ENCODE measurements at regions not wholly inside any gene's neighbourhood (a gene's known extent, or its start where the extent isn't known, plus 50 kb on each side); places are given as distances from the start of the nearest gene placed in this dataset.

DNA sequence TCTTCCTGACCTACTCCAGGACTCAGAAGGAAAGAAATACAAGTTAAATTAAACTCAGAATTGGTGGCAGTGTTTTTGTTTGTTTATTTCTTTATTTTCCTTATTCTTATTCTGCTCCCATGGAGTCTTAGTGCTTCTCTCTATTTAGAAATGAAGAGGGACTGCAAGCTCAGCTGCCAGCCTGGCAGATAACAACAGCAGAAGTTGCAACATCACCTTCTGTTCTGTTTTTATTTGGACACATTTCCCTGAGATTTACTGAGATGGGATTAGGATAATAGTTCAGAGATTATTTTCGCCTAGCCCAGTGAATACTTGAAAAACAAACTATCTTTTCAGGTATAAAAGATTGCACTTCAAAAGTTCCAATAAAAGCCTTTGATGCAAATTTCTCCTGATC is 70.4 kb upstream of the DTNA start:
- DNase-seq (ENCODE audit: low read depth in 2 of 2), result no peak

- DNase-seq (ENCODE audit: low read depth in 2 of 2), result no peak
Measured at GRCh38 chr18:34640276-34640675, 69.8 kb upstream of the DTNA start.

DNA sequence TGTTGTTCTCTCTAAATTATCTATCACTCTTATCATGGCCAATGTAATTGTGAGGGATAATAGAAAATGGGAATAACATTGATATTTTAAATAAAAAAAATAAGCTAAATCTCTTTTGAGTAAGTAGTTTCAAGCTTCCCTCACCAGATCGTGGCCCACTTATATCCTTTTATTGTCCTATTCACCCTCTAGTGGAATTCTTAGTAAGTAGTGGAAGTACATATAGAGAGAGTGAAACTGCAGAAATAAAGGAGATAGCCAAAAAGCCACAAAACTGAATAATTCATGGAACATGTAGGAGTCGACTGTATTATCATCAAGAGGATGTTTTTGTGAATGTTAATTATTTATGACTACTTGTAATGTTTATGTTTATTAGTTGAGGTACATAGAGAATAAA is 66.1 kb upstream of the DTNA start:
- DNase-seq (ENCODE audit: low read depth in 2 of 2), result no peak

DNA sequence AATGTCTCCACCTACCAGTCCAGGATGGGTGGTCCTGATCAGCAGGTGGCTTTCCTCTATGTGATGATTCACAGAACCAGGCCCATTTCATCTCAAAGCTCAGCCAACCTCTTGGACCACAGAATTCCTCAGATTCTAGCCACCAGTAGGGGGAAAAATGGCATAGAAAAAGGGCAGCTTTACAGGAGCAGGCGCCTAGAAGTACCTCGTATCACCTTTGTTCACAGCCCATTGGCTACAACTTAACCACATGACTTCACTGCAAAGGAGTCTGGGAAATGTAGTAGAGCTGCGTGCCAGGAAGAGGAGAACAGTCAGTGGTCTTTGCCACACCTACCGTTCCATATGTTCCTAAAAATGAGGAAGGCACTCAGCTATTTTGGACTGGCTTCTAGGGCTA is 62.8 kb upstream of the DTNA start:
- DNase-seq (ENCODE audit: low read depth in 2 of 2), result no peak

DNA sequence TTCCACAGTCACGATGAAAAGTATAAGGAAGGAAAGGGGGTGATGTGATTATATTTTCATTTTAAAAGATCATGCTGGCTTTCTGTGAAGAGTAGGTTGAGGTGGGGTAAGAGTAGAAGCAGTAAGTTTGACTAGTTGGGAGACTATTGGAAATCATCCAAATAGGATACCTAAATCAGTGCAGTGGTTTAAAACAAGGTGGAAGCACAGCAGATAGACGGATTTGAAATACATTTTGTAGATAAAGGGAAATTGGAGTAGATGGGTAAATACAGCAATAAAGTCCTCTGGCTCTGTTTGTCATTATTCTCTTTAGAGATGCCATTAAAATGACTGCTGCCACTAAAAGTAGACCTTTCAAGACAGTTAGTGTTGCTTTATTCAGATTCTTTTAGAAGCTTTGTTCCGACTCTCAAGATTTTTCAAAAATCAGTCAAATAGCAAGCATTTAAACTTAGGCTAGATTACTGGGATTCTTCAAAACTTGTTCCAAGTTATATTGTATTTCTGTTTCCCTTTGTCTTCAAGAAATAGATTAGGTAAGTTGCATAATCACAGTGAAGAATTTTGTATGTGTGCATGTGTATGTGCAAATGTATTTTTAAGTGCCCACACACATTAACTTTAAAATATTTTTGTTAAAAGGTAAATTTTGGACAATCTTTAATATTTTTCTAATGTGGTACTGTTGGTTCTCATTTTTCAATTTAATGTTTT is 61.7 kb upstream of the DTNA start:
- DNase-seq (ENCODE audit: low read depth in 2 of 2), result no peak

GRCh38 chr18:34649080-34649479 is 61.0 kb upstream of the DTNA start:
- no peak for DNase-seq (ENCODE audit: low read depth in 2 of 2)

DNA sequence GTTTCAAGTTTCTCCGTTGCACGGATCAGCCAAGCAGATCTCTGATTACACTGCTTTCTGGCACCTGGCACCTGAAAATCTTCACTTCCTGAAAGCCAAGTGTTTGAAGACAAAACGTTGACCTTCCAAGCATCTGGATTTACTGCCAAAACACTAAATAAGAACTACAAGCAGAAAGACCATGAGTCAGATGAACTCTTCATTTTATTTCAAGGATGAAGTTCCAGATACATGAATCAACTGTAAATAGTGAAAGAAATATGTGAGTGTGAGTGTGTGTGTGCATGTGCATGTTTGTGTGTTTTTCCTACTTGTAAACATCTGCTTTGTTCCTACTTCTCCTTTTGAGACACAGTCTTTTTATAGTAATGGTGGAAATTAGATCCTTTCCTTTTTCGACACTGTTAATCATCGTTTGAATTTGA is 60.0 kb upstream of the DTNA start:
- DNase-seq (ENCODE audit: low read depth in 2 of 2), result peak in 1 of 2 donors; percentile 9

DNA sequence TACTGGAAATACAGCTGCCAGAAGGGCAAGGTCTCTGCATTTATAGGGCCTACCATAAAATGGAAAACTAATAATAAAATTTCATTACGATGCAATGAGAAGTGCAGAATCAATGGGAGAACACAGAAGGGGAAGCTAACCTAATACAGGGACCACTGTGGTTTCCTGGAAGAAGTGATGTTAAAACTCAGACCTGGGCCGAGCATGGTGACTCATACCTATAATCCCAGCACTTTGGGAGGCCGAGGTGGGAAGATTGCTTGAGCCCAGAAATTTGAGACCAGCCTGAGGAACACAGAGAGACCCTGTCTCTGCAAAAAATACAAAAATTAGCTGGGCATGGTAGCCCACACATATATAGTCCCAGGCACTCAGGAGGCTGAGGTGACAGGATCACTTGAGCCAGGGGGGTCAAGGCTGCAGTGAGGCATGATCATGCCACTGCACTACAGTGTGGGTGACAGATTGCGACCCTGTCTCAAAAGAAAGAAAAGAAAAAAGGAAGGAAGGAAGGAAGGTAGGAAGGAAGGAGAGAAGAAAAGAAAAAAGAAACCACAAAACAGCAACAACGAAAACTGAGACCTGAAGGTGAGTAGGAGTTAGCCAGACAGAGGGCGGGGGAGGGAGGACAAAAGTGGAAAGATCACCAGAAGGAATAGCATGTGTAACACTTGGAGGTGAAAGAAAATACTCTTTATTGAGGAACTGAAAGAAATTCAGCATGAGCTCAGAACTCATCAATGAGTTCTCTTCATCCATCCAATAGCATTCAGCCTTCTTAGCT is 58.3 kb upstream of the DTNA start:
- no peak for DNase-seq (ENCODE audit: low read depth in 2 of 2)

GRCh38 chr18:34655131-34655530 is 55.0 kb upstream of the DTNA start:
- no peak for DNase-seq (ENCODE audit: low read depth in 2 of 2)

DNA sequence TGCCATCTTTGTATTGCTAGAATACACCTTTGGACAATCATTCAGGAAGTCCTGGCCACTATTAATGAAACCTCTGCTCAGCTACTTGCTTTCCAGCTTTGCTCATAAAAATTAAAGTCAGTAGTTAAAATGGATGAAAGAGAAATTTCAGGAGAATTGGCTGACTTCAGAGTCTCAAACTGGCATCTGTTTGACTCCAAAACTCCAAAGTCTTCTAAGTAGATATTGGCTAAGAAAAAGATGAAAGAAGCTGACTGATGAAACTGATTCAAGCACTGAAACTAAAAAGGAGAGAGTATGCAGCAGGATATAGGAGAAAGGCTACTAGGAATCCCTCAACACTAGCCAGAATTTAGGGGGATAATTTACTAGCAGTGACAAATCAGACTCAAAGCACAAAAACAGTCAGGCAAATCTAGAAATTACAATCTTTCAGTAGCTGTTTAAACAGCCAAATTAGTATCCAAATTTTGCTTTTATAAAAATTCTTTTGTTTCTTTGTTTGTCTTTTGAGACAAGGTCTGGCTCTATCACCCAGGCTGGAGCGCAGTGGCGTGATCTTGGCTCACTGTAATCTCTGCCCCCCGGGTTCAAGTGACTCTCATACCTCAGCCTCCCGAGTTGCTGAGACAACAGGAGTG is 52.1 kb upstream of the DTNA start:
- DNase-seq (ENCODE audit: low read depth in 2 of 2), result no peak

DNA sequence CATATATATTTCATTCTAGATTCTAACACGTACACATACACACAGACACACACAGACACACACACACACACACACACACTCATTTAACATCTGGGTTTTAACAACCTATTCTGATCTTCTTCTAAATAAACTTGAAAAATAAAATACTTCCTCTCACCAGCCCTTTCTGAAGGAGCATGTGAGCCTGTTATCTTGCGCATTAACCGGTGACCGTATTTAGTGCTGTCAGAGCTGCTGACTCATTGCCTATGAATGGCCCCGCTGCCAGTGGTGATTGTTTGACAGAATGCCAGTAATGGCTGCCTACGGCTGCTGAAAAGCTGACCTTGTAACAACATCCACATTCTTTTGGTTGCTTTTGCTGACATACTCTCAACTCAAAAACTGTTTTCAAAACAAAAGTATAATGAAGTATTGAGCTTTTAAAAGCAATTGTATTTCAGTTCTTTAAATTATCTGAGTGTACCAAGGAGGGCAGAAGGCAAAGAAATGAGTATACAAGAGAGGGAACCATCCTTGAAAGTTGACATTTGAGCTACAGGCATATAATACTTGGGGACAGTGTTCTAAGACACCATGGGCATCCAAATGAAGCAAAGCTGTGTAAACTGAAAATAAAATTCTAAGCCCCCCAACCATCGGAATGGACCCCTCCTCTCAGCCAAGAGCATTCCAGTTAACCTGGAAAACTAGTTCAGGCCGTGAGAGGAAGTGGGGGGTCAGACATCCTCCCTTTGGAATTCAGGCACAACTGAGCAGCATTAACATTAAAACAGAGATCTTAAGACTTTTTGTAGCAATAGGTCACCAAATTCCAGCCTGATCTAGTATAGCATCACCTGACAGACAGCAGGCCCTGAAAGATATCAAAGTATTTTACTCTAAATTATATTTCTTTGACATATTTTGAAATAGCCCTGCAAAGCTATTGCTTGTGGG is 50.2 kb upstream of the DTNA start:
- DNase-seq (ENCODE audit: low read depth in 2 of 2), result peak; percentile 93 to 98

Data from dermis microvascular lymphatic vessel endothelial cell (primary cell).